ENCODE measurements at regions not wholly inside any gene's neighbourhood (a gene's known extent, or its start where the extent isn't known, plus 50 kb on each side); places are given as distances from the start of the nearest gene placed in this dataset.

DNA sequence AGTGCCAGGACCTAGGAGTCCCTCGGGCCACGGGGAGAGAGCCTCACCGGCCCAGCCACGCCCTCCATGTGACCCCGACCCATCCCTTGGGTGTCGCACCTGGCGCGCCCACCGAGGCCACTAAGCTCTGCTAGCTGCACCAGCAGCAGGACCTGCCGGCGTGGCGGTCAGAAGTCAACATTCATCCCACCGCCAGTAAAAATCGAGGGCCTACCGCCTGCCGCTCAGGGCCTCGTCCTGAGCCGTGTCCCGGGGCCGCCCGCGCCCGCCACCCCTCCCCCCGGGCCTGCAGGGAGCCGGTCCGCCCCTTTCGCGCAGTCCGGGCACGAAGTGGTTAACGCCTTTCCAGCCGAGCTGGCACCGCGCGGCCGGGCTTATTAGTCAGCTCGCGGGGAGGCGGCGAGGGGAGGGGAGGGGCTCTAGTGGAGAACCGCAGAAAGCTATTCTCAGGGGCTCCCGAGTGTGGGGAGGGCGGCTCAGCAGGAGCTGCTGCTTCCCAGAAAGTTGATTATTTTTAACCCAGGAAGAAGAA, 124.4 kb downstream of the C9orf50 start (continued):
- peak; percentile 75 for TF ChIP-seq CHD2 (IDR thresholded peaks at IDR 0.05; ENCODE audit: low read length, partially characterized antibody)
- no peak for TF ChIP-seq NRF1 (IDR thresholded peaks at IDR 0.05; ENCODE audit: low read depth, low read length)
- TF ChIP-seq TEAD4 (IDR thresholded peaks at IDR 0.05; ENCODE audit: borderline replicate concordance, insufficient read depth) = no peak
- TF ChIP-seq, protein P1, sequence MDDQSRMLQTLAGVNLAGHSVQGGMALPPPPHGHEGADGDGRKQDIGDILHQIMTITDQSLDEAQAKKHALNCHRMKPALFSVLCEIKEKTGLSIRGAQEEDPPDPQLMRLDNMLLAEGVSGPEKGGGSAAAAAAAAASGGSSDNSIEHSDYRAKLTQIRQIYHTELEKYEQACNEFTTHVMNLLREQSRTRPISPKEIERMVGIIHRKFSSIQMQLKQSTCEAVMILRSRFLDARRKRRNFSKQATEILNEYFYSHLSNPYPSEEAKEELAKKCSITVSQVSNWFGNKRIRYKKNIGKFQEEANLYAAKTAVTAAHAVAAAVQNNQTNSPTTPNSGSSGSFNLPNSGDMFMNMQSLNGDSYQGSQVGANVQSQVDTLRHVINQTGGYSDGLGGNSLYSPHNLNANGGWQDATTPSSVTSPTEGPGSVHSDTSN (IDR thresholded peaks at IDR 0.05) = 0 out of 2 replicates have a peak, but pooled peaks have one; percentile 6
- TF ChIP-seq EP300 (IDR thresholded peaks at IDR 0.05; ENCODE audit: borderline replicate concordance in 1 of 2, low read depth in 1 of 2, low read length in 1 of 2) = peak in 1 of 2 experiments; percentile 73; a peak in 1 of 4 replicates
- TF ChIP-seq, protein P2, sequence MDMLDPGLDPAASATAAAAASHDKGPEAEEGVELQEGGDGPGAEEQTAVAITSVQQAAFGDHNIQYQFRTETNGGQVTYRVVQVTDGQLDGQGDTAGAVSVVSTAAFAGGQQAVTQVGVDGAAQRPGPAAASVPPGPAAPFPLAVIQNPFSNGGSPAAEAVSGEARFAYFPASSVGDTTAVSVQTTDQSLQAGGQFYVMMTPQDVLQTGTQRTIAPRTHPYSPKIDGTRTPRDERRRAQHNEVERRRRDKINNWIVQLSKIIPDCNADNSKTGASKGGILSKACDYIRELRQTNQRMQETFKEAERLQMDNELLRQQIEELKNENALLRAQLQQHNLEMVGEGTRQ (IDR thresholded peaks at IDR 0.05; ENCODE audit: borderline replicate concordance, low read depth, low read length) = no peak
- TF ChIP-seq JUND (IDR thresholded peaks at IDR 0.05) = peak; percentile 65; the same call in 1 of the 2 replicates
- TF ChIP-seq YY1 (IDR thresholded peaks at IDR 0.05; ENCODE audit: low read depth) = no peak; the same call in 1 of the 2 replicates

DNA sequence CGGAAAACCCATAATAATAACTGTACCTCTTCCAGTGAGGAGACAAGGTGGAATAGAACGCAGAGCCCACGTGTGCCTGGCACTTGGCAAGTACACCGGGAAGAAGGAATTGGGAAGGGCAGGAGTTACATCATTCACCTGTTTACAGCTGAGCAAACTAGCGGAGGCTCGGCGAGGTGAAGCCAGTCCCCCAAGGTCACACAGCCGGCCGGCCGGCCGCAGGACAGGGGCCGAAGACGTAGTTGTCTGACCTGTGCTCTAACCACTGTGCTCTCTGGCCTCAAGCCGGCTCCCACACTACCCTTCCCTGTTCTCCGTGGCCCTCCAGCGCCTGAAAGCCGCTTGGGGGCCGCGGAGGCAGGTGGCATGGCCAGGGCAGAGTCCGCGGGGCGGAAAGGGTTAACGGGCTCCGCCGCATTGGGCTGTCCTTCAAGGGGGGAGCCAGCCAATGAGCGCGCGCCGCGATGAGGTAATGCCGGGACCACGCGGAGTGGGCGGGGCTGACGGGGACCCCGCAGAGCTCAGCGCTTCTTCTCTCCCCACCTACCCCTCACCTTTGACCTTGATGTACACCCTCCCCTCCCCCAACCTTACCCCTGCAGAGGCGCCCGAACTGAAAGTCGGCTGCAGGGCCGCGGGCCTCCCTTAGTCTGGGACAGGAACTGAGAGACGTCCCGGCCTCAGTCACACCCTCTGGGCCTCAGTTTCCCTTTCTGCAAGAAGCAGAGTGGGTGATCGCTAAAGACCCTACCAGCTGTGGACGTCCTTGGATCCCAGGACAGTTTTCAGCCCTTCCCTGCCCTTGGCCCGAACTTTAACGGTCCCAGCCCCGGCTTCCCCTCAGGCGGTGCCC, 125.1 kb downstream of the C9orf50 start:
- Histone ChIP-seq H3K4me2 (peak overlapping the region; percentile 88), H3K9ac (peak overlapping the region; percentile 99), H3K79me2 (ENCODE audit: insufficient read depth) (peaks cover 66% of the 10 kb centered on the region), H3K4me1 (ENCODE audit: control insufficient read depth in 1 of 2, insufficient read depth in 2 of 2, low read depth in 1 of 2, low read length in 1 of 2) (peaks cover 42 to 74% of the 10 kb centered on the region in 2 experiments; a peak in 3 of 4 replicates), H3K27ac (ENCODE audit: low read depth in 2 of 2, low read length in 1 of 2) (peak overlapping the region; percentile 96 to 99), H3K9me3 (no peaks in the 10 kb centered on the region), H4K20me1 (ENCODE audit: insufficient read depth) (no peaks in the 10 kb centered on the region), H3K27me3 (ENCODE audit: insufficient read depth) (no peaks in the 10 kb centered on the region), H3K36me3 (replicated peaks in 1 of 2; ENCODE audit: control insufficient read depth in 1 of 2, insufficient read depth in 2 of 2, low read length in 1 of 2) (peaks cover 0 to 4% of the 10 kb centered on the region in 2 experiments), H3K9me2 (no peaks in the 10 kb centered on the region), H3F3A (replicated peaks; ENCODE audit: insufficient read depth) (peaks cover 34% of the 10 kb centered on the region), H2AFZ (ENCODE audit: low read depth) (no peak overlapping the region), H3K4me3 (ENCODE audit: low read depth in 2 of 2, low read length in 1 of 2) (peak overlapping the region; percentile 52 to 70)
- DNase-seq = peak; percentile 98
- WGBS (ENCODE audit: low lambda C conversion rate) = 11% methylated on average over 30 of the region's 50 CpGs
- CTCF ChIA-PET = interaction anchor here (0.6 to 6.7 kb wide), 18 partner anchors 9 to 362 kb away, joined by 3 to 31 read pairs (median 3); partner anchors contain the start of gene IER5L
- POLR2A ChIA-PET = interaction anchor here (0.6 to 6.5 kb wide), 26 partner anchors 13 to 1126 kb away, joined by 3 to 62 read pairs (median 5); partner anchors contain the start of gene IER5L
- TF ChIP-seq CHD2 (IDR thresholded peaks at IDR 0.05; ENCODE audit: low read length, partially characterized antibody) (peak; percentile 28), RXRA (IDR thresholded peaks at IDR 0.05; ENCODE audit: borderline replicate concordance, low read depth) (peak; percentile 49; the same call in 1 of the 2 replicates), NRF1 (IDR thresholded peaks at IDR 0.05; ENCODE audit: low read depth, low read length) (no peak), FOSL2 (IDR thresholded peaks at IDR 0.05; ENCODE audit: borderline replicate concordance, low read depth) (no peak), POLR2AphosphoS5 (IDR thresholded peaks at IDR 0.05; ENCODE audit: low read depth, low read length) (peak; percentile 13; the same call in 1 of the 2 replicates), TEAD4 (IDR thresholded peaks at IDR 0.05; ENCODE audit: borderline replicate concordance, insufficient read depth) (0 out of 2 replicates have a peak, but pooled peaks have one; percentile 35), FOXM1 (IDR thresholded peaks at IDR 0.05; ENCODE audit: low read depth) (no peak), RAD21 (IDR thresholded peaks at IDR 0.05; ENCODE audit: low read length) (no peak), MEF2A (IDR thresholded peaks at IDR 0.05; ENCODE audit: borderline replicate concordance, low read depth) (no peak)
- TF ChIP-seq, protein P3, sequence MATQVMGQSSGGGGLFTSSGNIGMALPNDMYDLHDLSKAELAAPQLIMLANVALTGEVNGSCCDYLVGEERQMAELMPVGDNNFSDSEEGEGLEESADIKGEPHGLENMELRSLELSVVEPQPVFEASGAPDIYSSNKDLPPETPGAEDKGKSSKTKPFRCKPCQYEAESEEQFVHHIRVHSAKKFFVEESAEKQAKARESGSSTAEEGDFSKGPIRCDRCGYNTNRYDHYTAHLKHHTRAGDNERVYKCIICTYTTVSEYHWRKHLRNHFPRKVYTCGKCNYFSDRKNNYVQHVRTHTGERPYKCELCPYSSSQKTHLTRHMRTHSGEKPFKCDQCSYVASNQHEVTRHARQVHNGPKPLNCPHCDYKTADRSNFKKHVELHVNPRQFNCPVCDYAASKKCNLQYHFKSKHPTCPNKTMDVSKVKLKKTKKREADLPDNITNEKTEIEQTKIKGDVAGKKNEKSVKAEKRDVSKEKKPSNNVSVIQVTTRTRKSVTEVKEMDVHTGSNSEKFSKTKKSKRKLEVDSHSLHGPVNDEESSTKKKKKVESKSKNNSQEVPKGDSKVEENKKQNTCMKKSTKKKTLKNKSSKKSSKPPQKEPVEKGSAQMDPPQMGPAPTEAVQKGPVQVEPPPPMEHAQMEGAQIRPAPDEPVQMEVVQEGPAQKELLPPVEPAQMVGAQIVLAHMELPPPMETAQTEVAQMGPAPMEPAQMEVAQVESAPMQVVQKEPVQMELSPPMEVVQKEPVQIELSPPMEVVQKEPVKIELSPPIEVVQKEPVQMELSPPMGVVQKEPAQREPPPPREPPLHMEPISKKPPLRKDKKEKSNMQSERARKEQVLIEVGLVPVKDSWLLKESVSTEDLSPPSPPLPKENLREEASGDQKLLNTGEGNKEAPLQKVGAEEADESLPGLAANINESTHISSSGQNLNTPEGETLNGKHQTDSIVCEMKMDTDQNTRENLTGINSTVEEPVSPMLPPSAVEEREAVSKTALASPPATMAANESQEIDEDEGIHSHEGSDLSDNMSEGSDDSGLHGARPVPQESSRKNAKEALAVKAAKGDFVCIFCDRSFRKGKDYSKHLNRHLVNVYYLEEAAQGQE (IDR thresholded peaks at IDR 0.05; ENCODE audit: low read depth, low read length) = no peak
- TF ChIP-seq, protein P4, sequence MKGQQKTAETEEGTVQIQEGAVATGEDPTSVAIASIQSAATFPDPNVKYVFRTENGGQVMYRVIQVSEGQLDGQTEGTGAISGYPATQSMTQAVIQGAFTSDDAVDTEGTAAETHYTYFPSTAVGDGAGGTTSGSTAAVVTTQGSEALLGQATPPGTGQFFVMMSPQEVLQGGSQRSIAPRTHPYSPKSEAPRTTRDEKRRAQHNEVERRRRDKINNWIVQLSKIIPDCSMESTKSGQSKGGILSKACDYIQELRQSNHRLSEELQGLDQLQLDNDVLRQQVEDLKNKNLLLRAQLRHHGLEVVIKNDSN (IDR thresholded peaks at IDR 0.05; ENCODE audit: borderline replicate concordance, low read depth) = no peak
- TF ChIP-seq, protein P5, sequence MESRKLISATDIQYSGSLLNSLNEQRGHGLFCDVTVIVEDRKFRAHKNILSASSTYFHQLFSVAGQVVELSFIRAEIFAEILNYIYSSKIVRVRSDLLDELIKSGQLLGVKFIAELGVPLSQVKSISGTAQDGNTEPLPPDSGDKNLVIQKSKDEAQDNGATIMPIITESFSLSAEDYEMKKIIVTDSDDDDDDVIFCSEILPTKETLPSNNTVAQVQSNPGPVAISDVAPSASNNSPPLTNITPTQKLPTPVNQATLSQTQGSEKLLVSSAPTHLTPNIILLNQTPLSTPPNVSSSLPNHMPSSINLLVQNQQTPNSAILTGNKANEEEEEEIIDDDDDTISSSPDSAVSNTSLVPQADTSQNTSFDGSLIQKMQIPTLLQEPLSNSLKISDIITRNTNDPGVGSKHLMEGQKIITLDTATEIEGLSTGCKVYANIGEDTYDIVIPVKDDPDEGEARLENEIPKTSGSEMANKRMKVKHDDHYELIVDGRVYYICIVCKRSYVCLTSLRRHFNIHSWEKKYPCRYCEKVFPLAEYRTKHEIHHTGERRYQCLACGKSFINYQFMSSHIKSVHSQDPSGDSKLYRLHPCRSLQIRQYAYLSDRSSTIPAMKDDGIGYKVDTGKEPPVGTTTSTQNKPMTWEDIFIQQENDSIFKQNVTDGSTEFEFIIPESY (IDR thresholded peaks at IDR 0.05; ENCODE audit: borderline replicate concordance, low read depth) = no peak
- TF ChIP-seq, protein P1 (IDR thresholded peaks at IDR 0.05) = peak; percentile 97
